ENCODE measurements at regions not wholly inside any gene's neighbourhood (a gene's known extent, or its start where the extent isn't known, plus 50 kb on each side); places are given as distances from the start of the nearest gene placed in this dataset.

DNA sequence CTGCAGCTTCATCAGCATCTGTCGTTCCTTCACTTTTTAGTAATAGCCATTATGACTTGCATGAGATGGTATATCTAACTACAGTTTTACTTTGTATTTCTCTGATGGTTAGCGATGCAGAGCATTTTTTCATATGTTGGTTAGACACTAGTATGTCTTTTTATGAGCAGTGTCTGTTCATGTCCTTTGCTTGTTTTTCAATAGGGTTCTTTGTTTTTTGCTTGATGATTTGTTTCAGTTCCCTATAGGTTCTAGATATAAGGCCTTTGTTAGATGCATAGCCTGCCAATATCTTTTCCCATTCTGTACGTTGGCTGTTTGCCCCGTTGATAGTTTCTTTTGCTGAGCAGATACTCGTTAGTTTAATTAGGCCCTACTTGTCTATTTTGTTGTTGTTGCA is 487.2 kb upstream of the BCHE start:
- TF ChIP-seq, protein P1, sequence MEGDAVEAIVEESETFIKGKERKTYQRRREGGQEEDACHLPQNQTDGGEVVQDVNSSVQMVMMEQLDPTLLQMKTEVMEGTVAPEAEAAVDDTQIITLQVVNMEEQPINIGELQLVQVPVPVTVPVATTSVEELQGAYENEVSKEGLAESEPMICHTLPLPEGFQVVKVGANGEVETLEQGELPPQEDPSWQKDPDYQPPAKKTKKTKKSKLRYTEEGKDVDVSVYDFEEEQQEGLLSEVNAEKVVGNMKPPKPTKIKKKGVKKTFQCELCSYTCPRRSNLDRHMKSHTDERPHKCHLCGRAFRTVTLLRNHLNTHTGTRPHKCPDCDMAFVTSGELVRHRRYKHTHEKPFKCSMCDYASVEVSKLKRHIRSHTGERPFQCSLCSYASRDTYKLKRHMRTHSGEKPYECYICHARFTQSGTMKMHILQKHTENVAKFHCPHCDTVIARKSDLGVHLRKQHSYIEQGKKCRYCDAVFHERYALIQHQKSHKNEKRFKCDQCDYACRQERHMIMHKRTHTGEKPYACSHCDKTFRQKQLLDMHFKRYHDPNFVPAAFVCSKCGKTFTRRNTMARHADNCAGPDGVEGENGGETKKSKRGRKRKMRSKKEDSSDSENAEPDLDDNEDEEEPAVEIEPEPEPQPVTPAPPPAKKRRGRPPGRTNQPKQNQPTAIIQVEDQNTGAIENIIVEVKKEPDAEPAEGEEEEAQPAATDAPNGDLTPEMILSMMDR (IDR thresholded peaks at IDR 0.05), result no peak
- no peak for TF ChIP-seq FOSL2 (IDR thresholded peaks at IDR 0.05; ENCODE audit: borderline replicate concordance, low read depth)
- no peak for TF ChIP-seq SMC3 (IDR thresholded peaks at IDR 0.05; ENCODE audit: low read depth, low read length)
- TF ChIP-seq MXI1 (IDR thresholded peaks at IDR 0.05; ENCODE audit: low read depth, low read length), result no peak
- no peak for TF ChIP-seq SIN3A (IDR thresholded peaks at IDR 0.05; ENCODE audit: borderline replicate concordance, low read depth, low read length)
- TF ChIP-seq REST (IDR thresholded peaks at IDR 0.05; ENCODE audit: low read depth, low read length), result no peak
- TF ChIP-seq MAX (IDR thresholded peaks at IDR 0.05; ENCODE audit: low read depth), result no peak
- no peak for TF ChIP-seq USF1 (IDR thresholded peaks at IDR 0.05; ENCODE audit: borderline replicate concordance, low read depth)
- TF ChIP-seq ELF1 (IDR thresholded peaks at IDR 0.05), result no peak
- no peak for TF ChIP-seq YY1 (IDR thresholded peaks at IDR 0.05; ENCODE audit: low read depth)
- TF ChIP-seq POLR2AphosphoS5 (IDR thresholded peaks at IDR 0.05; ENCODE audit: low read depth, low read length), result no peak
